ENCODE measurements at regions not wholly inside any gene's neighbourhood (a gene's known extent, or its start where the extent isn't known, plus 50 kb on each side); places are given as distances from the start of the nearest gene placed in this dataset.
A peak's percentile ranks its signal among the peaks of the same experiment; 100 is the strongest.

- DNase-seq: no peak
Measured at GRCh38 chr9:108479989-108480652, 375.7 kb downstream of the ACTL7B start.

- DNase-seq: peak; percentile 61
Measured at GRCh38 chr9:108478431-108479332, 377.1 kb downstream of the ACTL7B start.

GRCh38 chr9:108477529-108478006, 378.2 kb downstream of the ACTL7B start:
- peak; percentile 32 for DNase-seq

GRCh38 chr9:108476574-108476973, 379.2 kb downstream of the ACTL7B start:
- DNase-seq: no peak

GRCh38 chr9:108475813-108476212, 380.0 kb downstream of the ACTL7B start:
- DNase-seq: no peak

GRCh38 chr9:108474356-108474755, 381.4 kb downstream of the ACTL7B start:
- DNase-seq: no peak

- DNase-seq: peak; percentile 63
Measured at GRCh38 chr9:108473209-108474112, 382.3 kb downstream of the ACTL7B start.

- DNase-seq: no peak
Measured at GRCh38 chr9:108469654-108470053, 386.1 kb downstream of the ACTL7B start.

- DNase-seq: peak; percentile 28
Measured at GRCh38 chr9:108468364-108468763, 387.4 kb downstream of the ACTL7B start.

GRCh38 chr9:108467653-108468324, 388.0 kb downstream of the ACTL7B start:
- DNase-seq: no peak

GRCh38 chr9:108467161-108467560, 388.6 kb downstream of the ACTL7B start:
- no peak for DNase-seq

- no peak for DNase-seq
Measured at GRCh38 chr9:108466304-108466703, 389.5 kb downstream of the ACTL7B start.

- no peak for DNase-seq
Measured at GRCh38 chr9:108463932-108464606, 391.7 kb downstream of the ACTL7B start.

GRCh38 chr9:108456903-108457302, 398.9 kb downstream of the ACTL7B start:
- no peak for DNase-seq

GRCh38 chr9:108445431-108446071, 410.2 kb downstream of the ACTL7B start:
- DNase-seq: no peak

- no peak for DNase-seq
Measured at GRCh38 chr9:108444400-108445358, 411.1 kb downstream of the ACTL7B start.

GRCh38 chr9:108443741-108444140, 412.0 kb downstream of the ACTL7B start:
- DNase-seq: peak; percentile 70

GRCh38 chr9:108443019-108443633, 412.7 kb downstream of the ACTL7B start:
- DNase-seq: no peak

- DNase-seq: no peak
Measured at GRCh38 chr9:108442627-108443018, 413.2 kb downstream of the ACTL7B start.

GRCh38 chr9:108441726-108442125, 414.1 kb downstream of the ACTL7B start:
- no peak for DNase-seq
